Upper lobe of right lung (tissue), 1 donor: ENCODE measurements at regions not wholly inside any gene's neighbourhood (a gene's known extent, or its start where the extent isn't known, plus 50 kb on each side); places are given as distances from the start of the nearest gene placed in this dataset.

ENCODE experiments used
- ATAC-seq: fragments of 200-7000 bp; cut with Tn5 transposase; one replicate; pipeline ENCODE4 v1.9.1; 2020; ENCODE audit warnings: mild to moderate bottlenecking, moderate library complexity
- DNase-seq: peaks from one replicate; pipeline ENCODE4 v3.0.0-alpha.2; 2020
- H3K27ac ChIP-seq: fragments of 200-600 bp; one replicate; pipeline ENCODE4 v1.8.0; 2022
- H3K27me3 ChIP-seq: fragments of 200-600 bp; one replicate; pipeline ENCODE4 v1.8.0; 2022; ENCODE audit warnings: mild to moderate bottlenecking
- H3K36me3 ChIP-seq: fragments of 200-600 bp; one replicate; pipeline ENCODE4 v1.8.0; 2022
- H3K4me1 ChIP-seq: fragments of 200-600 bp; one replicate; pipeline ENCODE4 v1.8.0; 2022
- H3K4me3 ChIP-seq: fragments of 200-600 bp; one replicate; pipeline ENCODE4 v1.8.0; 2022; ENCODE audit warnings: mild to moderate bottlenecking
- H3K9me3 ChIP-seq: fragments of 200-600 bp; one replicate; pipeline ENCODE4 v1.8.0; 2022
- CTCF ChIP-seq: fragments of 200-600 bp; IDR thresholded peaks from one replicate; pipeline ENCODE4 v1.8.0; 2022; ENCODE audit warnings: antibody characterized with exemption
- intact Hi-C: fragments of 100-400 bp; cut with DNase I; formaldehyde crosslinking; loops from one replicate; pipeline ENCODE4 v1.11.0; 2022
- donor health status: DM: no; HTN: yes; CAD: no; lungs with severe emphysema.

DNA sequence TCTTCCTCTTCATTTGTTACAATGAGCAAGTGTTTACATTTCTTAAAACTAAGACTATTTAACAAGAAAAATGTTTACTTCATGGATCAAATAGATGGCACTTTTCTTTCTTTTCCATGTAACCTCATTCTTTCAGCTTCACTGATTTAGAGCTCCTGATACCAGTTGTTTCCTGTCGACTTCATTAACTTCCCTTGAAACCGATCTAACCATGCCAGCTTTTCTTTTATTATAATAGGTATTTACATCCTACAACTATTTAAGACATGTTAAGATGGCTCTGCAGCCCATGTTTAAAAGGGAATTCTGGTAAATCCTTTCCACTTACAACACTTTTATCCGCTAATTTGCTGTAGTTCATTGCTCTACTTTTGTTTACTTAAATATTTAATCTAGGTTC, 107.3 kb upstream of the DCN start:
- Histone ChIP-seq H3K9me3 (no peaks in the 10 kb centered on the region), H3K27ac (peak overlapping the region; percentile 33), H3K4me1 (peaks cover 10% of the 10 kb centered on the region), H3K36me3 (no peaks in the 10 kb centered on the region), H3K27me3 (no peaks in the 10 kb centered on the region), H3K4me3 (no peak overlapping the region)
- DNase-seq (no peak), ATAC-seq (no peak)
- intact Hi-C loops: no loop called here
- TF ChIP-seq CTCF: no peak

GRCh38 chr12:91289072-91289471, 106.5 kb upstream of the DCN start:
- no peak for TF ChIP-seq CTCF
- H3K27ac ChIP-seq: no peak overlapping the region
- no peaks in the 10 kb centered on the region for H3K36me3 ChIP-seq
- no peak overlapping the region for H3K4me3 ChIP-seq
- intact Hi-C loops: no loop called here
- H3K9me3 ChIP-seq: no peaks in the 10 kb centered on the region
- H3K4me1 ChIP-seq: peaks cover 10% of the 10 kb centered on the region
- H3K27me3 ChIP-seq: no peaks in the 10 kb centered on the region
- DNase-seq (no peak), ATAC-seq (no peak)

- intact Hi-C loops: no loop called here
- H3K4me1 ChIP-seq: peaks cover 10% of the 10 kb centered on the region
- no peak for TF ChIP-seq CTCF
- DNase-seq (no peak), ATAC-seq (no peak)
- no peak overlapping the region for H3K27ac ChIP-seq
- no peaks in the 10 kb centered on the region for H3K36me3 ChIP-seq
- no peaks in the 10 kb centered on the region for H3K27me3 ChIP-seq
- no peaks in the 10 kb centered on the region for H3K9me3 ChIP-seq
- no peak overlapping the region for H3K4me3 ChIP-seq
Measured at GRCh38 chr12:91287753-91288152, 105.1 kb upstream of the DCN start.

DNA sequence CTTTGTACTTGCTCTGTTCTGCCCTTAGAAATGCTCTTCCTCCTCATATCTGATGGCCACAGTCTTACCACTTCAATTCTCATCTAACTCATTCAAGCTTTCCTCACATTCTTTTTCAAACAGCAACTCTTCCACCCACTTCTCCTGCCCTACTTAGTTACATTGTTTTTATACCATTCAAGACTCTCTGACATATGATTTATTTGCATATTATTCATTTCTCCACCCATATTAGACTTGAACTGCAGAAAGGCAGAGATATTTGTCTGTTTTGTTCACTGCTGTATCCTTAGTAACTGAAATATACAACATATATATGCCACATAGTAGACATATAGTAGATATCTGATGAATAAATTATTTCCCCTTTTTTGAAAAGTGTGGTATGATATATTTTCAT, 95.5 kb upstream of the DCN start:
- TF ChIP-seq CTCF: no peak
- H3K27ac ChIP-seq: no peak overlapping the region
- no peak overlapping the region for H3K4me3 ChIP-seq
- intact Hi-C loops: no loop called here
- H3K4me1 ChIP-seq: peaks cover 11% of the 10 kb centered on the region
- ATAC-seq (no peak), DNase-seq (no peak)
- no peaks in the 10 kb centered on the region for H3K36me3 ChIP-seq
- H3K27me3 ChIP-seq: no peaks in the 10 kb centered on the region
- H3K9me3 ChIP-seq: no peaks in the 10 kb centered on the region

DNA sequence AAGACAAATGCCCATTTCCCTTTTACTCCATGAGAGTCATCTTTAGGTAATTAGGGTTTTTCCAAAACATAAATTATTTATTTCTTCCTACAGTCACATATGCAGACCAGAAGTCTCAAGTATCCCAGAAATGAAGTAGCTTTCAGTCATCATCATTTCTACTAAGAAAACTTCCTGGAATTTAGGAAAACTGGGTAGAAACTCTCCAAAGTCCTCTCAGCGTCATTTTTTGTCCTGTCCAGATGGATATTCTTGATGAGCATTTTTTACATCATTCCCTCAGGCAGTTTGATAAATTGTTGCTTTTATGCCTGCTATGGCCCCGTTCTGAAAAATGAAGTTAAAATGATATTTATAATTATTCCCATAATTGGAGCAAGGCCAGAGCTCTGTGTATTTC, 93.9 kb upstream of the DCN start:
- H3K4me1 ChIP-seq: peaks cover 11% of the 10 kb centered on the region
- ATAC-seq: no peak

More for the DNA sequence above, 93.9 kb upstream of the DCN start:
- no peaks in the 10 kb centered on the region for H3K27me3 ChIP-seq
- no peak for TF ChIP-seq CTCF
- no peaks in the 10 kb centered on the region for H3K9me3 ChIP-seq
- no peak for DNase-seq
- no peak overlapping the region for H3K27ac ChIP-seq
- intact Hi-C loops: no loop called here
- no peak overlapping the region for H3K4me3 ChIP-seq
- H3K36me3 ChIP-seq: no peaks in the 10 kb centered on the region
